IMR-90 (cell line): ENCODE measurements at regions not wholly inside any gene's neighbourhood (a gene's known extent, or its start where the extent isn't known, plus 50 kb on each side); places are given as distances from the start of the nearest gene placed in this dataset.

ENCODE experiments used
- ATAC-seq: fragments of 200-7000 bp; cut with Tn5 transposase; 2 replicates; pipeline ENCODE4 v1.9.1; 2020; ENCODE audit warnings: low read depth, mild to moderate bottlenecking, moderate library complexity
- BruUV-seq: library from RNA; stranded (reverse); fragments of 400-500 nt; replicated peaks from 2 replicates; lab custom pipeline; 2021; lab: Mats Ljungman, UMichigan
- CTCF ChIA-PET: fragments of 300-600 bp; formaldehyde crosslinking; extraction: SDS; loops from one replicate; lab custom pipeline; 2021; ENCODE audit warnings: antibody characterized with exemption; lab: Yijun Ruan, JAX
- POLR2A ChIA-PET: fragments of 300-600 bp; sonication (Branson Sonifier 250); formaldehyde crosslinking; loops from one replicate; lab custom pipeline; 2022; ENCODE audit warnings: antibody characterized with exemption; ENCODE audit not compliant: unreplicated experiment; lab: Charles Lee
- DNase-seq: peaks from one replicate; pipeline ENCODE4 v3.0.0; 2013
- H2AFZ ChIP-seq: replicated peaks from 2 replicates; pipeline ENCODE3; 2013; ENCODE audit warnings: low read length, mild to moderate bottlenecking; ENCODE audit not compliant: poor library complexity
- H2AK5ac ChIP-seq: 2 replicates; pipeline ENCODE4 v1.6.1; 2013; ENCODE audit warnings: low read depth, low read length, inconsistent platforms
- H2AK9ac ChIP-seq: replicated peaks from 2 replicates; pipeline ENCODE3; 2013; ENCODE audit warnings: mild to moderate bottlenecking, low read depth, low read length, moderate library complexity; ENCODE audit not compliant: poor library complexity
- H2BK120ac ChIP-seq: 2 replicates; pipeline ENCODE4 v1.6.1; 2013; ENCODE audit warnings: low read depth, low read length, inconsistent platforms
- H2BK15ac ChIP-seq: 3 replicates; pipeline ENCODE4 v1.6.1; 2013; ENCODE audit warnings: low read depth, low read length, inconsistent platforms
- H2BK20ac ChIP-seq: 2 replicates; pipeline ENCODE4 v1.6.1; 2013; ENCODE audit warnings: low read depth, mild to moderate bottlenecking, inconsistent platforms, low read length, moderate library complexity
- H2BK5ac ChIP-seq: 2 replicates; pipeline ENCODE4 v1.6.1; 2013; ENCODE audit warnings: mild to moderate bottlenecking, low read depth, low read length, inconsistent platforms; ENCODE audit not compliant: poor library complexity, severe bottlenecking
- H3K14ac ChIP-seq: replicated peaks from 2 replicates; pipeline ENCODE4 v1.6.1; 2013; ENCODE audit warnings: low read depth, low read length, inconsistent platforms
- H3K18ac ChIP-seq: 2 replicates; pipeline ENCODE4 v1.6.1; 2013; ENCODE audit warnings: low read depth, low read length, control low read depth
- H3K23ac ChIP-seq: 2 replicates; pipeline ENCODE4 v1.6.1; 2013; ENCODE audit warnings: low read depth, low read length, inconsistent platforms
- H3K27ac ChIP-seq: 2 replicates; pipeline ENCODE4 v1.5.1; 2013; ENCODE audit warnings: mild to moderate bottlenecking, control low read depth, low read length; ENCODE audit not compliant: insufficient read depth
- H3K27me3 ChIP-seq: 2 replicates; pipeline ENCODE4 v1.6.1; 2013; ENCODE audit warnings: low read length; ENCODE audit not compliant: control insufficient read depth, insufficient read depth
- H3K36me3 ChIP-seq: 2 replicates; pipeline ENCODE4 v1.6.1; 2013; ENCODE audit warnings: low read length, mixed read lengths; ENCODE audit not compliant: control insufficient read depth, insufficient read depth
- H3K4ac ChIP-seq: 2 replicates; pipeline ENCODE4 v1.6.1; 2013; ENCODE audit warnings: low read depth, low read length, inconsistent platforms
- H3K4me1 ChIP-seq: 2 replicates; pipeline ENCODE4 v1.6.1; 2013; ENCODE audit warnings: low read length, mixed read lengths; ENCODE audit not compliant: control insufficient read depth, insufficient read depth
- H3K4me2 ChIP-seq: 2 replicates; pipeline ENCODE4 v1.6.1; 2013; ENCODE audit warnings: low read depth, mild to moderate bottlenecking, control low read depth, low read length, moderate library complexity
- H3K4me3 ChIP-seq: 2 replicates; pipeline ENCODE4 v1.5.1; 2013; ENCODE audit warnings: low read depth, mild to moderate bottlenecking, control low read depth, low read length, moderate library complexity; ENCODE audit not compliant: insufficient read depth
- H3K56ac ChIP-seq: 2 replicates; pipeline ENCODE4 v1.6.1; 2013; ENCODE audit warnings: low read length, inconsistent platforms; ENCODE audit not compliant: insufficient read depth; ENCODE audit errors: extremely low read depth
- H3K79me1 ChIP-seq, 2 experiments: 2 replicates each; pipeline ENCODE4 v1.6.1; 2013; ENCODE audit warnings: low read length in 2 of 2, inconsistent platforms in 1 of 2, low read depth in 1 of 2
- H3K9ac ChIP-seq: 2 replicates; pipeline ENCODE4 v1.6.1; 2013; ENCODE audit warnings: low read depth, low read length, control low read depth
- H3K9me1 ChIP-seq: 2 replicates; pipeline ENCODE4 v1.6.1; 2013; ENCODE audit warnings: low read length, inconsistent platforms; ENCODE audit not compliant: insufficient read depth
- H3K9me3 ChIP-seq: 2 replicates; pipeline ENCODE4 v1.6.1; 2013; ENCODE audit warnings: low read length; ENCODE audit not compliant: control insufficient read depth, insufficient read depth
- H4K20me1 ChIP-seq: 2 replicates; pipeline ENCODE4 v1.6.1; 2013; ENCODE audit warnings: low read length, inconsistent platforms; ENCODE audit not compliant: insufficient read depth
- H4K5ac ChIP-seq: 2 replicates; pipeline ENCODE4 v1.6.1; 2013; ENCODE audit warnings: mild to moderate bottlenecking, low read depth, low read length, control low read depth
- H4K8ac ChIP-seq, 2 experiments: 2 replicates each; pipeline ENCODE4 v1.6.1; 2013; ENCODE audit warnings: low read depth in 2 of 2, low read length in 2 of 2, control low read depth in 1 of 2, inconsistent platforms in 1 of 2
- H4K91ac ChIP-seq: 2 replicates; pipeline ENCODE4 v1.6.1; 2013; ENCODE audit warnings: low read depth, low read length, inconsistent platforms; ENCODE audit not compliant: insufficient read depth
- MAFK ChIP-seq: IDR thresholded peaks from 2 replicates; pipeline ENCODE4 v1.6.1; 2012; ENCODE audit warnings: low read depth, low read length, improper control_type of control experiment
- NFE2L2 ChIP-seq: fragments of 150-350 bp; IDR thresholded peaks from 2 replicates; pipeline ENCODE4 v1.6.1; 2016; ENCODE audit warnings: low read depth, mild to moderate bottlenecking, low read length
- RAD21 ChIP-seq: IDR thresholded peaks from 2 replicates; pipeline ENCODE4 v1.6.1; 2012; ENCODE audit warnings: low read length, improper control_type of control experiment
- WGBS, 2 experiments: methylation state at CpG; one replicate each; pipeline versions ENCODE4 v1.1.5 to v1.1.7; 2013; ENCODE audit warnings: missing lambda C conversion rate in 2 of 2; ENCODE audit not compliant: insufficient read length in 1 of 2; ENCODE audit errors: extremely low coverage in 2 of 2; 5-methylcytosine and 5-hydroxymethylcytosine counted together
- dilution Hi-C: fragments of 300-500 bp; cut with HindIII; formaldehyde crosslinking; loops from one replicate; pipeline ENCODE4 v1.14.3; 2018; ENCODE audit warnings: low sequenced_read_pairs; ENCODE audit not compliant: unreplicated experiment
- in situ Hi-C: fragments of 300-500 bp; cut with MboI; formaldehyde crosslinking; loops from 3 replicates; pipeline ENCODE4 v1.14.3; 2019; ENCODE audit warnings: low sequenced_read_pairs, inconsistent platforms, mixed read lengths
- intact Hi-C: fragments of 100-400 bp; cut with micrococcal nuclease; formaldehyde crosslinking; loops from 2 replicates; pipeline ENCODE4 v1.10.0; 2022
- TF ChIP-seq, protein P1 (sequence below): fragments of 150-350 bp; IDR thresholded peaks from 2 replicates; pipeline ENCODE4 v1.6.1; 2017; ENCODE audit warnings: mild to moderate bottlenecking, antibody characterized with exemption, low read length, low read depth
- TF ChIP-seq, protein P2 (sequence below): fragments of 150-350 bp; IDR thresholded peaks from 2 replicates; pipeline ENCODE4 v1.6.1; 2016; ENCODE audit warnings: low read depth, mild to moderate bottlenecking, low read length, moderate library complexity, borderline replicate concordance

DNA sequence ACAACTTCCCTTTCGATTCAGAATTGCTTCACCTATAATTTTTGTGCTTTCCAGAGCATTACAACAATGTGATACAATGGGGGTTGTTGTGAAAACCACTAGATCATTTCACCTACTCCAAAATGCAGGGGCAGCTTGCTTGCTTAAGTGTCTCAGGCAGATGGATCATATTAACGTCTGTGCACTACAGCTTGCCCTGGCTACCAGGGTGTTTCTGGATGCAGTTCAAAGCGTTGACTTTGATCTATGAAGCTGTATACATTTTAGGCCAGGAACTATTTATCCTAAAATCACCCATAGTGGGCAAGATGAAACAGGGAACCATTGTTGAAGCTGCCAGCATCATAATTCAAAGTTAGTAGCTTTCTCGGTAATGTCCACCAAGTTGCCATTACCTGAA, 339.5 kb upstream of the HSF2 start:
- no peaks in the 10 kb centered on the region; the same call in 1 of the 2 replicates for H3K27me3 ChIP-seq
- no peak for DNase-seq
- no peak overlapping the region for H3K4ac ChIP-seq
- H2BK5ac ChIP-seq: no peak overlapping the region
- no peaks in the 10 kb centered on the region for H4K20me1 ChIP-seq
- ChIA-PET CTCF (no interaction called here), POLR2A (no interaction called here)
- no peaks in the 10 kb centered on the region for H3K36me3 ChIP-seq
- in situ Hi-C loops (no loop called here), intact Hi-C loops (no loop called here), dilution Hi-C loops (no loop called here)
- H2AK5ac ChIP-seq: no peak overlapping the region
- H3K9me1 ChIP-seq: 0 out of 2 replicates have a peak, but pooled peaks cover under 1% of the 10 kb centered on the region
- no peak overlapping the region for H2AK9ac ChIP-seq
- H4K91ac ChIP-seq: no peak overlapping the region
- H2AFZ ChIP-seq: no peak overlapping the region
- H3K9ac ChIP-seq: no peak overlapping the region
- H3K4me3 ChIP-seq: no peak overlapping the region
- no peak overlapping the region for H4K8ac ChIP-seq
- no peak for TF ChIP-seq NFE2L2
- TF ChIP-seq RAD21: no peak
- TF ChIP-seq, protein P1, sequence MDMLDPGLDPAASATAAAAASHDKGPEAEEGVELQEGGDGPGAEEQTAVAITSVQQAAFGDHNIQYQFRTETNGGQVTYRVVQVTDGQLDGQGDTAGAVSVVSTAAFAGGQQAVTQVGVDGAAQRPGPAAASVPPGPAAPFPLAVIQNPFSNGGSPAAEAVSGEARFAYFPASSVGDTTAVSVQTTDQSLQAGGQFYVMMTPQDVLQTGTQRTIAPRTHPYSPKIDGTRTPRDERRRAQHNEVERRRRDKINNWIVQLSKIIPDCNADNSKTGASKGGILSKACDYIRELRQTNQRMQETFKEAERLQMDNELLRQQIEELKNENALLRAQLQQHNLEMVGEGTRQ: no peak
- TF ChIP-seq, protein P2, sequence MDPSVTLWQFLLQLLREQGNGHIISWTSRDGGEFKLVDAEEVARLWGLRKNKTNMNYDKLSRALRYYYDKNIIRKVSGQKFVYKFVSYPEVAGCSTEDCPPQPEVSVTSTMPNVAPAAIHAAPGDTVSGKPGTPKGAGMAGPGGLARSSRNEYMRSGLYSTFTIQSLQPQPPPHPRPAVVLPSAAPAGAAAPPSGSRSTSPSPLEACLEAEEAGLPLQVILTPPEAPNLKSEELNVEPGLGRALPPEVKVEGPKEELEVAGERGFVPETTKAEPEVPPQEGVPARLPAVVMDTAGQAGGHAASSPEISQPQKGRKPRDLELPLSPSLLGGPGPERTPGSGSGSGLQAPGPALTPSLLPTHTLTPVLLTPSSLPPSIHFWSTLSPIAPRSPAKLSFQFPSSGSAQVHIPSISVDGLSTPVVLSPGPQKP: no peak
- no peak for TF ChIP-seq MAFK
- ATAC-seq: no peak
- no peak overlapping the region for H3K18ac ChIP-seq
- H2BK120ac ChIP-seq: no peak overlapping the region
- no peak overlapping the region for H3K56ac ChIP-seq
- no peak overlapping the region for H2BK15ac ChIP-seq
- no TSS peak for BruUV-seq
- no peak overlapping the region for H3K23ac ChIP-seq
- H3K4me1 ChIP-seq: no peaks in the 10 kb centered on the region; the same call in 1 of the 2 replicates
- no peak overlapping the region for H3K14ac ChIP-seq
- H2BK20ac ChIP-seq: no peak overlapping the region
- H3K4me2 ChIP-seq: no peak overlapping the region
- no peak overlapping the region for H3K27ac ChIP-seq
- no peaks in the 10 kb centered on the region for H3K9me3 ChIP-seq
- H4K5ac ChIP-seq: no peak overlapping the region
- WGBS, 2 experiments: no CpG with 5 or more reads among the region's 4 CpGs
- H3K79me1 ChIP-seq: no peaks in the 10 kb centered on the region
